ENCODE measurements at regions not wholly inside any gene's neighbourhood (a gene's known extent, or its start where the extent isn't known, plus 50 kb on each side); places are given as distances from the start of the nearest gene placed in this dataset.
"Not testable (repeated sequence)": the region's sequence is repeated elsewhere in the genome, so short reads cannot be mapped to it uniquely, and the experiment has no call there.

DNA sequence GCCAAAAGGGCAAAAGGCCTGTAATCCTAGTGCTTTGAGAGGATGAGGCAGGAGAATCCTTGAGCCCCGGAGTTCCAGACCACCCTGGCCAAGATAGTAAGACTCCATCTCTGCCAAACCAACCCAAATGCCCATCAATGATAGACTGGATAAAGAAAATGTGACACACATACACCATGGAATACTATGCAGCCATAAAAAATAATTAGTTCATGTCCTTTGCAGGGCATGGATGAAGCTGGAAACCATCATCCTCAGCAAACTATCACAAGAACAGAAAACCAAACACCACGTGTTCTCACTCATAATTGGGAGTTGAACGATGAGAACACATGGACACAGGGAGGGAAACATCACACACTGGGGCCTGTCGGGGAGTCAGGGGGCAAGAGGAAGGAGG is 161.9 kb downstream of the C16orf95 start:
- H3K36me3 ChIP-seq (ENCODE audit: insufficient read depth, low read length); H3K9ac ChIP-seq (ENCODE audit: low read depth, low read length); H3K9me3 ChIP-seq (ENCODE audit: control insufficient read depth, insufficient read depth, low read length); H3K4me1 ChIP-seq (ENCODE audit: insufficient read depth, low read length): not testable (repeated sequence)

DNA sequence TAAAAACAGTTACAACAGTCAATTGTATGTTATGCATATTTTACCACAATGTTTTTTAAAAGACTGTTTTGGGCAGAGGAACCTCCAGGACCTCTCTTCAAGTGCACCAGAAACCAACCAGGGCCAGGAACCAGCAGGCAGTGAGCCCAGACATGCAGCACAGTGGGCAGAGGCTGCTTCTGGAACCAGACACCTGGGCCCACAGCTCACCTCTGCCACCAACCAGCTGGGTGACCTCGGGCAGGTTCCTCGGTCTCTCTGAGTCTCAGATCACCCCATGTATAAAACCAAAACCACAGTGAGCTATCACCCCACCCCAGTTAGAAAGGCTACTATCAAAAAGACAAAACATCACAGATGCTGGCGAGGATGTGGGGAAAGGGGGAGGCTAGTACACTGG is 161.0 kb downstream of the C16orf95 start:
- H3K36me3 ChIP-seq (ENCODE audit: insufficient read depth, low read length), result no peaks in the 10 kb centered on the region
- peaks cover 5% of the 10 kb centered on the region; the same call in 1 of the 2 replicates for H3K9me3 ChIP-seq (ENCODE audit: control insufficient read depth, insufficient read depth, low read length)
- no peaks in the 10 kb centered on the region for H3K4me1 ChIP-seq (ENCODE audit: insufficient read depth, low read length)
- no peak overlapping the region for H3K9ac ChIP-seq (ENCODE audit: low read depth, low read length)

DNA sequence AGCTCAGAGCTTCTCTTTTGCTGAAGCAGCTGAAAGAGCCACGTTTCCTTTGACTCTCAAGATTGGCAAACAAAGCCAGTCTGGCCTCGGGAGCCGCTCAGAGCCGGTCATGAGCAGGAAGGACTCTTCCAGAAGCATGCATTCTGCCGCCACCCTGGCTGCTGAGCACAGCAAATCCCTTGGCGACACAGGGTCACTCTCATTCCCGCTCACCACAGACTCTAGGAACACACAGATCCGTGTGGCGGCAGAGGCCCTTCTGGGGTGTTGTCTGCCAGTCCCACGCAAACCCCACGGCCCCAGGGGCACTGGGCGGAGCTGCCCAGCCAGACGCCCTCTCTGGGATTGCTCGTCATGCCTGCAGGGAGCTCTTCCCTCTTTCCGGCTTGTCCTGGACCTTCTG is 157.0 kb downstream of the C16orf95 start:
- H3K9ac ChIP-seq (ENCODE audit: low read depth, low read length), result no peak overlapping the region

DNA sequence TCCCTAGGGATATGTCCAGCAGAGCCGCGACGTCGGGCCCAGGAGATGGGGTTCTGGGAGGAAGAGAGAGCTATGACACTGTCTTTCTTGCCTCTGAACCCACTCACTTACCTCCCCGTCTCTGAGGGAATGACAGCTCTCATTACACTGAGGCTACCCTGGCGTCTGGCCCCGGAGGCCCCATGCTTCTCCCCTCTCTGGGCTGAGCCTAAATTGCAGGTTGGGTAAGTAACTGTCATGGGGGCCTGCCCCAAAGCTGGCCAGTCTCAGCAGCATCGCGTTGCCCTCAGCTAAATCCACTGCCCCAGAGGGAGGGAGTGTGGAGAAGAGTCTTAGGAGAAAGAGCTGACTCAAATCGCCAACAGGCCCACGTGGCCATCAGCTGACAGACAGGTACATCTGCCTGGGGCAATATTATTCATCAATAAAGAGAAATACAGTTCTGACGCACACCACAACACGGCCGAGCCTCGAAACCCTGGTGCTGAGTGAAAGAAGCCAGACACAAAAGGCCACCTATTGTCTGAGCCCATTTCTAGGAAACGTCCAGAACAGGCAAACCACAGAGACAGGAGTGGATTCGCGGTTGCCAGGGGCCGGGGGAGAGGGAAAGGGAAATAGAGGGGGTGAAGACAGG is 156.4 kb downstream of the C16orf95 start:
- Histone ChIP-seq H3K4me1 (ENCODE audit: insufficient read depth, low read length) (no peaks in the 10 kb centered on the region), H3K36me3 (ENCODE audit: insufficient read depth, low read length) (no peaks in the 10 kb centered on the region), H3K9me3 (ENCODE audit: control insufficient read depth, insufficient read depth, low read length) (no peaks in the 10 kb centered on the region), H3K9ac (ENCODE audit: low read depth, low read length) (no peak overlapping the region)

More for the DNA sequence above, 157.0 kb downstream of the C16orf95 start:
- H3K9me3 ChIP-seq (ENCODE audit: control insufficient read depth, insufficient read depth, low read length), result no peaks in the 10 kb centered on the region
- no peaks in the 10 kb centered on the region for H3K4me1 ChIP-seq (ENCODE audit: insufficient read depth, low read length)
- no peaks in the 10 kb centered on the region for H3K36me3 ChIP-seq (ENCODE audit: insufficient read depth, low read length)

DNA sequence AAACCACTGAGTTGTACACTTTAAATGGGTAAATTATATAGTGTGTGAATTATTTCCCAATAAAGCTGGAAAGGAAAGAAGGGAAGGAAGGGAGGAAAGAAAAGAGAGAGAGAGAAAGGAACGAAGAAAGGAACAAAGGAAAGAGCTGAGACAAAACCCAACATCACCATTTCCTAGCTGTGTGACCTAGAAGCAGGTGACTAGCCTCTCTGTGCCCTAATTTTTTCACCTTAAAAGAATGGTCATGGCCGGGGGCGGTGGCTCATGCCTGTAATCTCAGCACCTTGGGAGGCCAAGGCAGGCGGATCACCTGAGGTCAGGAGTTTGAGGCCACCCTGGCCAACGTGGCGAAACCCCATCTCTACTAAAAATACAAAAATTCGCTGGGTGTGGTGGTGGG is 155.8 kb downstream of the C16orf95 start:
- H3K9ac ChIP-seq (ENCODE audit: low read depth, low read length); H3K36me3 ChIP-seq (ENCODE audit: insufficient read depth, low read length); H3K4me1 ChIP-seq (ENCODE audit: insufficient read depth, low read length); H3K9me3 ChIP-seq (ENCODE audit: control insufficient read depth, insufficient read depth, low read length): not testable (repeated sequence)

DNA sequence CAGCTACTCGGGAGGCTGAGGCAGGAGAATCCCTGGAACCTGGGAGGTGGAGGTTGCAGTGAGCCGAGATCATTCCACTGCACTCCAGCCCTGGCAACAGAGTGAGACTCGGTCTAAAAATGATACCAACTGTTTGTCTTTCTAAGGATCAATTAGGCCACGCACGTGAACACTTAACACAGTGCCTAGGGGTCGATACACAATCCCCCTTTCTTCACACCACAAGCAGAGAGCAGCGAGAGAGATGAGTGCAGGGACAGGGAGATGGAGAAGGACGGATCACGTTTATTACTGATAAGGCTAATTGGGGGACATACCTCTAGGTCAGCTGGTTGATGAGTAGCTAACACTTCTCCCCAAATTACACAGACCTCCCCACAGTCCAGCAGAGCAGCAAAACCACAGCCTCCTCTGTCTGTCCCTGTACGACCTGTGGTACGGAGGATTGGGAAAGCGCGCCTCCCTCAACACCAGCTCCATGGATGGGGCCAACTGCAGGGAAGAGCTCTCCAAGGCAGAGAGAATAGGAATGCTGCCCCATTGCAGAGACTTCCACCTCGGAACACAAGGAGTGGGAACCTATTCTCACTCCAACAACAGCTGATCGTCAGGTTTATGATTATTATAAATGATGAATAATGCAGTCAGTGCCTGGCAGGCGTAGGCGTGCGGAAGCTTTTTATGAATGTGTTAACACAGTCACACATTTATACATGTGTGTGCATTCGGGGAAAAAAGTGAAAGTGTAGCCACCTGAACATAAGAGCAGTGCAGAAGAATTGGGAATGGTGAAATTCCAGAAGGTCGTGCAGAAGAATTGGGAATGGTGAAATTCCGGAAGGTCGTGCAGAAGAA is 155.1 kb downstream of the C16orf95 start:
- H3K9ac ChIP-seq (ENCODE audit: low read depth, low read length), result no peak overlapping the region
- H3K4me1 ChIP-seq (ENCODE audit: insufficient read depth, low read length), result no peaks in the 10 kb centered on the region

DNA sequence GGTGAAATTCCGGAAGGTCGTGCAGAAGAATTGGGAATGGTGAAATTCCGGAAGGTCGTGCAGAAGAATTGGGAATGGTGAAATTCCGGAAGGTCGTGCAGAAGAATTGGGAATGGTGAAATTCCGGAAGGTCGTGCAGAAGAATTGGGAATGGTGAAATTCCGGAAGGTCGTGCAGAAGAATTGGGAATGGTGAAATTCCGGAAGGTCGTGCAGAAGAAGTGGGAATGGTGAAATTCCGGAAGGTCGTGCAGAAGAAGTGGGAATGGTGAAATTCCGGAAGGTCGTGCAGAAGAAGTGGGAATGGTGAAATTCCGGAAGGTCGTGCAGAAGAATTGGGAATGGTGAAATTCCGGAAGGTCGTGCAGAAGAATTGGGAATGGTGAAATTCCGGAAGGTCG is 154.4 kb downstream of the C16orf95 start:
- not testable (repeated sequence) for H3K9ac ChIP-seq (ENCODE audit: low read depth, low read length); H3K9me3 ChIP-seq (ENCODE audit: control insufficient read depth, insufficient read depth, low read length); H3K4me1 ChIP-seq (ENCODE audit: insufficient read depth, low read length); H3K36me3 ChIP-seq (ENCODE audit: insufficient read depth, low read length)

More for the DNA sequence above, 155.1 kb downstream of the C16orf95 start:
- Histone ChIP-seq H3K9me3 (ENCODE audit: control insufficient read depth, insufficient read depth, low read length) (no peaks in the 10 kb centered on the region), H3K36me3 (ENCODE audit: insufficient read depth, low read length) (no peaks in the 10 kb centered on the region)

DNA sequence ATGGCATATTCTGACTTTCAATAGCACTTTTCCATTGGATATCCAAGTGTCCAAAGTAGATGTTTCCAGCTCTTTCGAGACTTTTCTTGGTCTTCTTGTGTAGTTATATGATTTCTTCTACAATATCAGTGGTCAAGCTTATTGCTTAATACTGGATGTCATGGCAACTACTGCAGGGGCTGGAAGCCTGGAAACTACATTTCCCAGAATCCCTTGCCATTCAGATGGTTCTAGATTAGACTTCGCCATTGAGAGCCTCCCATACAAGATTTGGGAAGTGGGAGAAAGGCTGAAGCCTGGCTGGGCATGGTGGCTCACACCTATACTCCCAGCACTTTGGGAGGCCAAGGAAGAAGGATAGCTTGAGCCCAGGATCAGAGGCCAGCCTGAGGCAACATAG is 153.6 kb downstream of the C16orf95 start:
- H3K36me3 ChIP-seq (ENCODE audit: insufficient read depth, low read length), result no peaks in the 10 kb centered on the region
- H3K4me1 ChIP-seq (ENCODE audit: insufficient read depth, low read length), result no peaks in the 10 kb centered on the region
- H3K9me3 ChIP-seq (ENCODE audit: control insufficient read depth, insufficient read depth, low read length), result no peaks in the 10 kb centered on the region
- no peak overlapping the region for H3K9ac ChIP-seq (ENCODE audit: low read depth, low read length)

DNA sequence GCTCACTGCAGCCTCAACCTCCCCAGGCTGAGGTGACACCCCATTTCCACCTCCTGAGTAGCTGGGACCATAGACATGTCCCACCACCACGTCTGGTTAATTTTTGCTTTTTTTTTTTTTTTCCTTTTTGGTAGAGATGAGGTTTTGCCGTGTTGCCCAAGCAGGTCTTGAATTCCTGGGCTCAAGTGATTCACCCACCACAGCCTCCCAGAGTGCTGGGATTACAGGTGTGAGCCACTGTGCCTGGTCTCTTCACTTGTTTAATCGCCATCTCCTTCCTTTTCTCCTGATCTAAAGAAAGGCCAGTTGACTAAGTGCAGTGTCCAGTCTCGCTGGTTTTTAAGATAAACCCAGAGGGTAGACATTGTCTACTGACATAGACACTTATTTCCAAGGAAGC is 152.0 kb downstream of the C16orf95 start:
- no peaks in the 10 kb centered on the region for H3K9me3 ChIP-seq (ENCODE audit: control insufficient read depth, insufficient read depth, low read length)

DNA sequence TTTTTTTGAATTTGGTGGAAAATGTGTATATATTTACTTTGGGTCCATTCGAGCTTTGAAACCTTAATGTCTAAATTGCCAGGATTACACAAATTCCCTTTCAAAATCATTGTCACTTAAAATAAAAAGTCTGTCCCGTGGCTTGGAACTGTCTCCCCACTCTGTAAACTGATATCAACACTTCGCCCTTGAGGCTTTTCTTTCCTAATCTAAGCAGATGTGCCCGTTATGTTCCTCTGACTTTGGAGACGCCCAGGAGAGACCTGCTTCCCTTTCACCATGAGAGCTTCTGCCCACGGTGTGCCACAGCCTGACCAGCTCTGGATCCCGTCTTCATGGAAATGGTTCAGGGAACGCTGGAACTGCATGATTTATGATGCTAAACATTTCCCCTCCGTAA is 151.3 kb downstream of the C16orf95 start:
- Histone ChIP-seq H3K4me1 (ENCODE audit: insufficient read depth, low read length) (no peaks in the 10 kb centered on the region), H3K36me3 (ENCODE audit: insufficient read depth, low read length) (no peaks in the 10 kb centered on the region), H3K9ac (ENCODE audit: low read depth, low read length) (no peak overlapping the region), H3K9me3 (ENCODE audit: control insufficient read depth, insufficient read depth, low read length) (no peaks in the 10 kb centered on the region)

More for the DNA sequence above, 152.0 kb downstream of the C16orf95 start:
- Histone ChIP-seq H3K4me1 (ENCODE audit: insufficient read depth, low read length) (no peaks in the 10 kb centered on the region), H3K36me3 (ENCODE audit: insufficient read depth, low read length) (no peaks in the 10 kb centered on the region), H3K9ac (ENCODE audit: low read depth, low read length) (no peak overlapping the region)

DNA sequence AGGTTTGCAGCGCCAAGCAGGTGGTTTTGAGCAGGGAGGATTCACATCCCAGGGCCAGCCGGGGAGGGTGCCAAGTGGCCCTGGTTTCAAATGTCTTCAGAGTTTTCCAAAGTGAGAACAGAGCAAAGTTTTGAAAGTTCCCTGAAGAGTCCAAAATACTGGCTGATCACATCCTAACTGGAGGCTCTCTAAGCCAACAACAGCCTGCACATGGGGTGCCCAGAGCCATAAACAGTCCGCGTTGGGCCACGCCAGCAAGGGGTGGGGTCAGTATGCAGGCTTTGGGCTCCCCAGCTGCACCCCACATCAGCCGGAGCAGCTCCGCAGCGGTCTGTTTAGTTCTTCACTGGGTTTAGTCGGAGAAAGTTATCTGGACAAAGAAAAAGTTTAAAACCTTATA is 150.9 kb downstream of the C16orf95 start:
- Histone ChIP-seq H3K9ac (ENCODE audit: low read depth, low read length) (no peak overlapping the region), H3K9me3 (ENCODE audit: control insufficient read depth, insufficient read depth, low read length) (no peaks in the 10 kb centered on the region), H3K36me3 (ENCODE audit: insufficient read depth, low read length) (no peaks in the 10 kb centered on the region), H3K4me1 (ENCODE audit: insufficient read depth, low read length) (no peaks in the 10 kb centered on the region)

DNA sequence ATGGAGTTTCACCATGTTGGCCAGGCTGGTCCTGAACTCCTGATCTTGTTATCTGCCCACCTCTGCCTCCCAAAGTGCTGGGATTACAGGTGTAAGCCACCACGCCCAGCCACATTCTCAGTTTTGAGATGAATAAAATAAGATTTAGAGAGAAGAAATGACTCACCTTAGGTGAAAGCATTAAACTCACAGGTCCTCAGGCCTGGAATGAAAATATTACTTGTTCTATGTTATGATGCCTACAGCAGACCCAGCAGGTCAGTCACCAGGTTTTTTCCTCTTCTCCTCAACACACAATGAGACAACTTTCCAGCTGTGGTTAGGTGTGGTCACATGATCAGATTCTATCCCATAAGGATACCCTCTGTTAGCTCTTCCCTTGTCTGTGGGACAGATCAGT is 150.3 kb downstream of the C16orf95 start:
- no peak overlapping the region for H3K9ac ChIP-seq (ENCODE audit: low read depth, low read length)
- no peaks in the 10 kb centered on the region for H3K36me3 ChIP-seq (ENCODE audit: insufficient read depth, low read length)
- H3K4me1 ChIP-seq (ENCODE audit: insufficient read depth, low read length), result no peaks in the 10 kb centered on the region
- no peaks in the 10 kb centered on the region for H3K9me3 ChIP-seq (ENCODE audit: control insufficient read depth, insufficient read depth, low read length)

DNA sequence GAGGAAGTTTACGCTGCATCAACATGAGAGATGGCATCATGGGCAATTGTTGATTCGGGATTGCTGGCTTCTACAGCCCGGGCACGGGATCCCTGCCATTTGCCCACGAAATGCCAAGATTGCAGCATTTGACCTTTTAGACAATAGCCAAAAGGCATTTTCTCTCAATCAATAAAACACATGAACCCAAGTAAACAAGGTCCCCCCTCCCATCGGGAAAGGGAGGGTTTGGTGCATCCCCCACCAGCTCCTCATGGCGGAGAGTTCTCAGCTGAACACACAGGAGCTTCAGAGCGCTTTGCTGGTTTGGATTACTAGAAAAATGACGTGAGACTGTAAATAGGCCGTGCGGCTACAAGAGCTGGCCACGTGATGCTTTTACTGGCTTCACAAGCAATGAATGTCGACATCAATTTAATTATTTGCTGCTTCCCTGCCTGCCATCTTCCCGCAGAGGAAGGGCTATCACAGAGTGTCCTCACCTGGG is 147.6 kb downstream of the C16orf95 start:
- H3K36me3 ChIP-seq (ENCODE audit: insufficient read depth, low read length), result no peaks in the 10 kb centered on the region
- no peaks in the 10 kb centered on the region for H3K4me1 ChIP-seq (ENCODE audit: insufficient read depth, low read length)
- H3K9ac ChIP-seq (ENCODE audit: low read depth, low read length), result no peak overlapping the region
- no peaks in the 10 kb centered on the region for H3K9me3 ChIP-seq (ENCODE audit: control insufficient read depth, insufficient read depth, low read length)

DNA sequence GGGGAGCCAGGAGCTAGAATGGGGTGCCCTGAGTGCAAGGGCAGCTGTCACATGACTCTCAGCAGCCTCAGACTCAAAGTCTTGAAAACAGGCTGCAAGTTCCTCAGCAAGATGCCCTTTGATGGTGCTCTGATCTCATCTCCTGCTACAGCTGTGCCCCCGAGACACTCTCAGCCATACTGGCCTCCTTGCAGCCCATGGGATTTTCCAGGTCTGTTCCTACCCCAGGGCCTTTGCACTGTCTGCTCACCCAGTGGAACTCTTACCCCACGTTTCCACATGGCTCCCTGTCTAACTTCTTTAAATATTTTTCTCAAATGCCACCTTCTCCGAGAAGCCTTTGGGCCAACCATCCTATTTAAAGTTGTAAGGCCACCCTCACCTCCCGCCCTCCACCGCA is 146.9 kb downstream of the C16orf95 start:
- Histone ChIP-seq H3K4me1 (ENCODE audit: insufficient read depth, low read length) (no peaks in the 10 kb centered on the region), H3K9me3 (ENCODE audit: control insufficient read depth, insufficient read depth, low read length) (no peaks in the 10 kb centered on the region), H3K9ac (ENCODE audit: low read depth, low read length) (no peak overlapping the region), H3K36me3 (ENCODE audit: insufficient read depth, low read length) (no peaks in the 10 kb centered on the region)

DNA sequence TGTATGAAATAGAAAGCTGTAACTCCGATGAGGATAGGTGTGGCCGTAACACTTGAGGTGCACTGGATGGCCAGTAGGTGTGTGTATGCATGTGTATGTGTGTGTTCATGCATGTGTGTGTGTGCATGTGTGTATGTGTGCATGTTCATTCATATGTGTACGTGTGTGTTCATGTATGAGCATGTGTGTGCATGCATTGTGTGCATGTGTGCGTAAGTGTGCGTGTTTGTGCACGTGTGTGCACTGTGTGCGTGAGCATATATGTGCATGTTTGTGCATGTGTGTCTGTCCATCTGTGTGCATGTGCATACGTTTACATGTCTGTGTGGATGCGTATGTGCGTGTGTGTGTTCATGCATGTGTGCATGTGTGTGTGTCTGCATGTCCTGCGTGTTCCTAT is 145.5 kb downstream of the C16orf95 start:
- Histone ChIP-seq H3K36me3 (ENCODE audit: insufficient read depth, low read length) (no peaks in the 10 kb centered on the region), H3K9me3 (ENCODE audit: control insufficient read depth, insufficient read depth, low read length) (no peaks in the 10 kb centered on the region), H3K4me1 (ENCODE audit: insufficient read depth, low read length) (no peaks in the 10 kb centered on the region), H3K9ac (ENCODE audit: low read depth, low read length) (no peak overlapping the region)
